A673 (cell line): ENCODE measurements at regions not wholly inside any gene's neighbourhood (a gene's known extent, or its start where the extent isn't known, plus 50 kb on each side); places are given as distances from the start of the nearest gene placed in this dataset.

Experiments
- CTCF ChIP-seq: fragments of 300-800, 200-600 bp; sonication (generic); conservative IDR thresholded peaks from 2 replicates; pipeline ENCODE4 v1.5.1; 2017; ENCODE audit warnings: low read depth, mild to moderate bottlenecking, antibody characterized with exemption, low read length, moderate library complexity, mixed read lengths
- EZH2 ChIP-seq: fragments of 200-600 bp; sonication (generic); IDR thresholded peaks from 2 replicates; pipeline ENCODE4 v1.6.1; 2017; ENCODE audit warnings: borderline replicate concordance, low read depth, mild to moderate bottlenecking, mixed read lengths, antibody characterized with exemption, low read length; ENCODE audit not compliant: poor library complexity, severe bottlenecking

- TF ChIP-seq CTCF (no peak), EZH2 (no peak)
Observed at GRCh38 chr10:3980660-3981059, 195.7 kb upstream of the KLF6 start.
